Mammary epithelial cell (primary cell): ENCODE measurements at regions not wholly inside any gene's neighbourhood (a gene's known extent, or its start where the extent isn't known, plus 50 kb on each side); places are given as distances from the start of the nearest gene placed in this dataset.

Experiments
- CTCF ChIP-seq, 2 donors: IDR thresholded peaks in 1 of 2; conservative IDR thresholded peaks in 1 of 2; 2 replicates each; pipeline ENCODE4 v1.5.1; 2011 to 2012; ENCODE audit warnings: inconsistent platforms in 2 of 2, low read length in 2 of 2, mild to moderate bottlenecking in 2 of 2, control low read depth in 1 of 2, low read depth in 1 of 2; ENCODE audit not compliant: insufficient read depth in 1 of 2; ENCODE audit errors: extremely low read depth in 1 of 2
- EZH2 ChIP-seq: IDR thresholded peaks from 2 replicates; pipeline ENCODE4 v1.6.1; 2012; ENCODE audit warnings: low read length, inconsistent platforms, borderline replicate concordance

GRCh38 chr16:6709736-6710135 lies 622.9 kb upstream of the RBFOX1 start:
- TF ChIP-seq CTCF (conservative IDR thresholded peaks at IDR 0.05 in 1 of 2, IDR thresholded peaks at IDR 0.05 in 1 of 2; ENCODE audit: extremely low read depth in 1 of 2, insufficient read depth in 1 of 2, low read depth in 1 of 2, low read length in 2 of 2) (no peak), EZH2 (no peak)
